ENCODE measurements at regions not wholly inside any gene's neighbourhood (a gene's known extent, or its start where the extent isn't known, plus 50 kb on each side); places are given as distances from the start of the nearest gene placed in this dataset.
A peak's percentile ranks its signal among the peaks of the same experiment; 100 is the strongest.
"Not testable (repeated sequence)": the region's sequence is repeated elsewhere in the genome, so short reads cannot be mapped to it uniquely, and the experiment has no call there.

DNA sequence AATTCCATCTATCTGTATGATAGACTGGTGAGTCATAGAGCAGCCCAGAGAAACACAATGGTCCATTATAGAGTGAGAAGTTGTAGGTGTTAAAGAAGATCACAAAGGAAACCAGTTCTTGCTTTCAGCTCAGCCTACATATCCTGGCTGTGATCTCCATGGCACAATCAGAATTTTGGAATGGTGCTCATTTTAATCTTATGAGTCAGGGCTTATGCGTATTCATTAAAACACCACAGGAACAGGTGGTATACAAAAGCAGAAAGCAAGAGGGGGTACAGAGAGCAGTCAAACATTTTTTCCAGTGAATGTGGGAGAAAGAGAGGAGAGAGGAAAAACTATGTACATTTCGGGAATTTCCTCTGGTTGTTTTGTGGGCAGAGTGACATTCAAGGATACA lies 126.9 kb downstream of the MFAP3L start:
- intact Hi-C loops (cut with DNase I) = no loop called here

DNA sequence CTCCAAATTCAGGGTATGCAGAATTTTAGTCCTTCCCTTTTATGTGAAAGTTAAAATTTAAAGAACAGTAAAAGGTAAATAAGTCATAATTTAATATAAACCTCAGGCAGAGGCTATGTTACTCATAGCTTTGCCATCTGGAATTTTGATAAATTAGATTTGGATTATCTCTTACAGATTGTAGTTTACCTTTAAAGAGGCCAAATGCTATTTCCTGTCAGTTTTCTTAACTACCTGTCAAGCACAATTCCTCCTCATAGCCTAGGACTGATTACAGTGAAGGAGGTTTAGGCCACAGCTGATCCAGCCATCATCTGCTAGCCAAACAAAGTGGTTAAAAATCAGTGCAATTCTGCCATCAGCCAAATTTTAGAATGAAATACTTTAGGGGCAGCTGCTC lies 128.1 kb downstream of the MFAP3L start:
- intact Hi-C loops (cut with DNase I) = no loop called here

More for the DNA sequence above, 126.9 kb downstream of the MFAP3L start:
- DNase-seq = no peak

DNA sequence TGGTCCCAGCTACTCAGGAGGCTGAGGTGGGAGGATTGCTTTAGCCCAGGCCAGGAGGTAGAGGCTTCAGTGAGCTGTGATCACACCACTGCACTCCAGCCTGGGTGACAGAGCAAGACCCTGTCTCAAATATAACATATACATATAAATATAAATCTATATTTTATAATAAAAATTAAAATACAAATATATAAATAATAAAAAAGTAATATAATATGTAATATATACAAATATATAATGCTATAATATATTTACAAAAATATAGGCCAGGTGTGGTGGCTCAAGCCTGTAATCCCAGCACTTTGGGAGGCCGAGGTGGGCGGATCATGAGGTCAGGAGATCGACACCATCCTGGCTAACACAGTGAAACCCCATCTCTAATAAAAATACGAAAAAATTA lies 131.4 kb downstream of the MFAP3L start:
- DNase-seq; intact Hi-C loops (cut with DNase I): not testable (repeated sequence)

More for the DNA sequence above, 128.1 kb downstream of the MFAP3L start:
- DNase-seq = no peak

DNA sequence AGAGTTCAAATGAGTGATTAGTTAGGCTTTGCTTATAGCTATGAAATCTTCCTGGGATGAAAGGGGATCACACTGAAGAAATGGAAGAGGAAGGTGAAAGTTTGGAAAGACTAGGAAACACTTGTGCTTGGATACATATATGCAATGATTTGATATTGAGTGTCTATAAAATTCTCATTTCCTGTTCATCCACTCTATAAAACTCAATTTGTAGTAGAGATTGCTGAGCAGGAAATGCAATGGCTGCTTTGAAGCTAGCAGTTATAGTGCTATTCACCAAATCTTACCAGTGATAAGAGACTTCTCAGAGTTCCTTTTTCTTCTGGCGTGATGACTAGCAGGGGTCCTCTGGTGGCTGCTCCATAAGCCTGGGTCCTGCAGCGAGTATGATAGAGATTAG lies 128.1 kb upstream of the HPF1 start:
- DNase-seq = no peak
- intact Hi-C loops (cut with DNase I) = no loop called here

DNA sequence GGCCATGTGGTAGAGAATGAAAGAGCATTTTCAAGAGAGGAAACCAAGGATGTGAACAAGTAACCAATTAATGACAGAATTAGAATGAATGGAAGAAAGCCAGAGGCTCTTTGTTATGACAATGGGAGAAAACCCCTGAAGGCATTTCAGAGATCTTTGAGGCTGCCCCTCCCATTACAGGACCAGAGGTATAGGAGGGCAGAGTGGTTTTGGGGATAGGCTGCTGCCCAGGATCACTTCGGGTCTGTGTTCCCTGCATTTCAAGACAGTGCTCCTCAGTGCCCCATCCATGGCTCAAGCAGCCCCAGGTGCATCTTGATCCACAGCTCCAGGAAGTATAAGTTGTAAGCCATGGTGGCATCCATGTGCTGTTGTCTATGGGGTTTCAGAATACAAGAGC lies 124.0 kb upstream of the HPF1 start:
- DNase-seq = no peak
- intact Hi-C loops (cut with DNase I) = no loop called here

DNA sequence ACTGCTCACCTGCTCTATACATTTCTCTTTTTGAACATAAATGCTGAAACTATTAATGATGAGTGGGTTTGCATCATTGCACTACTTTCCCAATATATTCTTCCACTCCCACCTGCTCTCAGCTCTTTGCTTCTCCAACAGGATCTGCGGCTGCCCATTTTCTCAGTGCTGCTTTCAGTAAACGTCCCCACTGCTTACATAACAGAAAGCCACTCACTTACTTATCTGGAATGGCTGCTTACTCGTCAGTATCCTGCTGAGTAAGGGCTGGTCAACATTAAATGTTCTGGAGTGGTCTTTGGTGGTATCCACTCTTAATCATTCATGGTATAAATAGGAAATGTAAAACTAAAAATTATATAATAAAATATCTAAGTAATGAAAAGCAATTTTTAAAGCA lies 112.8 kb upstream of the HPF1 start:
- DNase-seq = no peak
- intact Hi-C loops (cut with DNase I) = no loop called here

DNA sequence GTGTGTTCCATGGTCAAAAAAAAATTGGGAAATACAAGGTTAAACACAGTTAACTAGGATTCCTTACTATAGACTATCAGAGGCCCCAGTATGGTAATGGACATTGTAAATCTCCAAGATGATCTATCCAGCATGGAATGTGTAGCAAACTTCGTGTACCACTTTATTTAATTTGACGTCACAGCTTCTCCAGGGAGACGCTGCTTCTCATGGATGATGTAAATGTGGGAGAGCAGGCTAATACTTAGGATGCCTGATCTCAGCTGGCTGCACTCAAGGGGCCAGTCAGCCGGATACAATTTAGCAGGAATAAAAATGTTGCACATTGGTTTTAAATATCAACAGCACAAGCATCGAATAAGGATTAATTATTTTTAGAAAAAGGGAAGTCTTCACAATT lies 111.7 kb upstream of the HPF1 start:
- intact Hi-C loops (cut with DNase I) = no loop called here

DNA sequence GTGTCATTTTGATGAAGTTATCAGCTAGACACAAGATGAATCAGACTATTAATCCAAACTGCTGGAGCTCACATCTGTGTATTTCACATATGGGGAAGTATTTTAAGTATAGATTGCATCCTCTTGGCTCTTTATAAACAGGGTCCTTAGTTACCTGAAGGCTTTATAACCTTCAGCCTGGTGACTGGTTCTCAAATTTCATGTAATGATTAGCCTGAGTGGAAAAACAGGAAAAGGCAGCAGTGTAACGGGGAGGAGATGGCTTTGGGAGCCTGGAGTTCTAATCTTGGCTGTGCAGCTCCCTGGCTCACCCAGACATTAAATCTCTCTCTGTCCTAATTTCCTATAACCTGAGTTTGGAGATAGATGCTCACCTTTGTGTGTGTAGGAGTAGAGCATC lies 103.8 kb upstream of the HPF1 start:
- intact Hi-C loops (cut with DNase I) = no loop called here

More for the DNA sequence above, 111.7 kb upstream of the HPF1 start:
- DNase-seq = no peak

DNA sequence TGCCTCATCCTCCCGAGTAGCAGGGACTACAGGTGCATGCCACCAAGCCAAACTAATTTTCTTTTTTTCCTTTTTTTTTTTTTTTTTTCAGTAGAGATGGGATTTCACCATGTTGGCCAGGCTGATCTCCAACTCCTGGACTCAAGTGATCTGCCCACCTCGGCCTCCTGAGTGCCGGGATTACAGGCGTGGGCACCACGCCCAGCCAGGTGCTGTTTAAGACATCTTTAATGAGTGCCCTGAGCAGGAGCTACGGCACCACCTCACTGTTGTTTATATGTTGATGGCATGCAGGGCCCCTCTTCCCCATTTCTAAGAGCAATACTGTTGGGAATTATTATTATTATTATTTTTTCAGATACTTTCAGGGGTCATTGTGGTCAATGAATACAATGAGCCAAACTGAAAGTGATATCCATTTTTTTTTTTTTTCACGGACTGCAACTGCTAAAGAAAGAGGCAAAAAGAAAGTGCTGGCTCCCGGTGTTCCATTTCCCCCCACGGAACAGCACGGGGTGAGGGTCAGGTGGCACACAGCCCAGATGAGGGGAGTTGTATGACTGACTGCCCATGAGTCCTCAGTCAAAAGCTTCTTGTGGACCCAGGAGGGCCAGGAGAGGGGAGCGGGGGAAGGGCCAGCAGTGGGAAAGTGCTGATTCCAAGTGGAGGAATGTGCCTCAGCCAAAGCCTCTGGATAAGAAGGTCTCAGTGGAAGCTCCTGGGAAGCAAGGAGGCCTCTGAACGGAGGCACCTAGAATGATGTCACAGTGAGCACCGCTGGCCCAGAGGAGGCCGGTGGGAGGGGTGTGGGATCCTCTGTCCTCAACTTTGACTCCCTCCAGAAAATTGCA lies 101.8 kb upstream of the HPF1 start:
- intact Hi-C loops (cut with DNase I) = no loop called here

More for the DNA sequence above, 103.8 kb upstream of the HPF1 start:
- no peak for DNase-seq

DNA sequence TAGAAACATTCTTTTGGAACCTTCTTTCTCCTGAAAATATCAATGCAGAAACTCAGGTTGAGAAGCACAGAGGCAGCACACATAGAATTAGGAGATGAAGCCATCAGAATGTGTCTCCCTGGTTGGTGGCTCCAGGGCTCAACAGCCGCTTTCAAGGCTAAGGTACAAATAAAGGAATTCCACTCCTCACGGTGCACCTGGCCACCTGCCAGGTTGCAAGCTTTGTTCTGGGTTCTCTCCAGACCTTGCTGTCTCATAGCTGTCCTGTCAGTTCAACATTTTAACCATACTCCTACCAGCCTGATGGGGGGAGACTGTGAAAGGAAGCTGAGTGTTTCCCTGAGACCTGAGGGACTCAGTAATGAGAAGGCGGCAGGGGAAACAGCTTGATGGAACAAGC lies 96.3 kb upstream of the HPF1 start:
- no peak for DNase-seq
- intact Hi-C loops (cut with DNase I) = no loop called here

More for the DNA sequence above, 101.8 kb upstream of the HPF1 start:
- no peak for DNase-seq

DNA sequence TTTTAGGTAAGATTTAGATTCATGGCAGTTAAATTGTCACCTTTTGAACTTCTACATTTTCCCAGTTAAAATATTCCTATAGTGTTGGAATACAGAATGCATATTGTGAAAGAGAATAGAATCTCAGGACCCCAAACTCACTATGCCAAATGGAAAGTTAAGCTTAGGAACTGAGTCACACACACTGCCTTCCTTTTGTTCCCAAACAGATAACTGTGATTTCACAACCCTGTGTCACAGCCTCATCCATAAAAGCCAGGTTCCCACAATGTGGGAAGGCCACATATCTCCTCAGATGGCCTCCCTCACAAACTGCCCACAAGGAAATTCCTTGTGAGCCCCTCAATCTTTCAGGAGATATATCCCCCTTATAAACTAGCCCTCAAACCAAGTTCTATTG lies 94.7 kb upstream of the HPF1 start:
- intact Hi-C loops (cut with DNase I) = no loop called here

DNA sequence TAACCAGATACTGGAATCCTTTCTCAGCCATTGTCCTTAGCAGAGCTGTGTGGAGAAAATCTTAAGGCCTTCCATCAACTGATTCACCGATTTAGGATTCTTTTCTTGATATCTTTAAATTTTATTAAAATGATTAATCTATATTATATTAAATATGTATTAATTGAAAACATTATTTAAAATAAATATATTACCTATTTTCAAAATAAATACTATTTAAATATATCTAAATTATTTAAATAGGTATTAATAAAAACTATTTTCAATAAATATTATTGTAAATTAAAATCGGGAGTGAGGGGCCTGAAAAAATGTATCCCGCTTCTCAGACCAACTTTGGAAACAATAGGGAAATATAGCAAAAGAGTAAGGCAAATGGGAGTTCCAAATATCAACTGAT lies 94.0 kb upstream of the HPF1 start:
- intact Hi-C loops (cut with DNase I) = no loop called here
- no peak for DNase-seq

More for the DNA sequence above, 94.7 kb upstream of the HPF1 start:
- no peak for DNase-seq

DNA sequence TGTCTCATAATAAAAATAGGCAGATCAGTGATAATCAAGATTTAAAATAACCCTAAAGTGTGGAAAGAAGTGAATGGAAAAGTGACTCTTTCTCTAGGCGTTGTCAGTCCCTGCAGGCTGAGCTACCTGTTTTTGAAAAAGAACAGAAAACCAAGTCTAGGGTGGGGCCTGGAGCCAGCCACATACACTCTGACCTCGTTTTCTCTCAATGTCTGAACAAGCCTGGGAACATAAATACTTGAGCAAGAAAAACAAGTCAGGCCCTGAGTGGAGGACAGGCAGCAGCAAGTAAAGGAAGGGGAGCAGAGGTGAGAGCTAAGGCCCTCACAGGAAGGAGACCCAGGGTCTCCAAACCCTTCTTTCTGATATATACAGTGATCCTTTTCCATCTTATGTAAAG lies 91.7 kb upstream of the HPF1 start:
- no peak for DNase-seq
- intact Hi-C loops (cut with DNase I) = no loop called here

DNA sequence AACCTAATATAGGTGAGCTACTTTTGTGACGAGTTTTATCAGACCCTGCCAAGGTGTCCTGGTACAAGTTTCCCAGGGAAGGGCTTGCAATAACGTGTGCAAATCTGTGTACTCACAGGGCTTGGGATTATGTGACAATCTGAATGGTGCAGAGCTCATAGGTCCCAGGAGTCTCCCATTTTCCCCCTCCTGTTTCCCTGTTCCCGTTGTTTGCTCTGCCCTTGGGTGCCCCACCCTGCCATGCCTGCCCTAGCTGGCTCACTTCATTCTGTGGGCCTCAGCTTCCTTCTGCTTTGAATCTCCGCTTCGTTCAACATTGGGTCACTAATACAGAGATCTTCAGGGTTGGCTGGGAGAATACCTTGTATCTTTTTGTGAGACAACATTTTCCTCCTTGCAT lies 90.3 kb upstream of the HPF1 start:
- no peak for DNase-seq
- intact Hi-C loops (cut with DNase I) = no loop called here

DNA sequence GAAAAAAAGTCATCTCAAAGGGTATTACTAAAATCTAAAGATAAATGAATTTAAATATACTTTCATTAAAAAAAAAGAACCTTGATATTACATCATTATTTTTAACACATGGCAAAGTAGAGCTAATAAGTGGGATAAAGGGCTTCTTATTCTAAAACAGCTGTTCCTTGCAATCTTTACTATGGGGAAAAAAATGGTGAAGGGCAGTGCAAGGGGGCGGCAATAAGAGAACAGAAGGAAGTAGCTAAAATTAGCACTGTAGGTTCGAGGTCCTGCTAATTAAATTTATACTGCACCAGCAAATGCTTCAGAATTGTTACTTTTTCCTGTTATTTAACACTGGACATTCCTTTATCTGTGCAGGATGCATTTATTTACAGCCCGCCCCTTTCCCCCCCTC lies 89.4 kb upstream of the HPF1 start:
- intact Hi-C loops (cut with DNase I) = no loop called here
- DNase-seq = no peak

DNA sequence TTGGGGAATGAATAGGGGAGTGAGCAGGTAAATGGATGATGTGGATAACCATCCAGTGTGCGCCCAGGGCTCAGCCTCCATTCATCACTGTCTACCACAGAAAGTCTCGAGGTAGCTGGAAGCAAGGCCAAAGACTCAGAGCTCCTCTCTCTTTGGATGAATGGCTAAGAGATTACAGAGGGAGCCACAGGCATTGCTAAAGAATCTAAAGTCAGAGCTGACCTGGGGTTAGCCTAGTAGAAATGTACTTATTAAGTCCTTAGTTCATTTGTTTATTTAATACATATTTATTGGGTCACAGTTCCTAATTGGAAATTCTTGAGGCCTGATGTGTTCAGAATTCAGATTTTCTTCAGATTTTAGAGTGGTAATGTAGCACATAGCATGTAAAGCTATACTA lies 88.7 kb upstream of the HPF1 start:
- DNase-seq = no peak

DNA sequence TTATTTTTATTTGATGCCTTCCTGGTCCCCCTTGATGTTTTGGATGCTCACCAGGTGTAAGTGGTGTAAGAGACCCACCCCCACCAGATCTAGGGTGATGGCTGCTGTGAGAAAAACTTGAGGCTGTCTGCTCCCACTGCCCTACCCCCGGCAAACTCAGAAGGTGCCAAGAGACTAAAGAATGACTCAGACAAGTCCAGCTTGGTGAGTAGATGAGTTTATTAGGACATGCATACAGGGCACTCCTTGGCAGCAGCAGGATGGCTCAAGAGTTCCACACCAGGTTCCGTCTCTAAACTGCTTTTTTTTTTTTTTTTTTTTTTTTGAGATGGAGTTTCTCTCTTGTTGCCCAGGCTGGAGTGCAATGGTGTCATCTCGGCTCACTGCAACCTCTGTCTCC lies 84.0 kb upstream of the HPF1 start:
- DNase-seq = no peak
- intact Hi-C loops (cut with DNase I) = no loop called here

More for the DNA sequence above, 88.7 kb upstream of the HPF1 start:
- intact Hi-C loops (cut with DNase I) = no loop called here

DNA sequence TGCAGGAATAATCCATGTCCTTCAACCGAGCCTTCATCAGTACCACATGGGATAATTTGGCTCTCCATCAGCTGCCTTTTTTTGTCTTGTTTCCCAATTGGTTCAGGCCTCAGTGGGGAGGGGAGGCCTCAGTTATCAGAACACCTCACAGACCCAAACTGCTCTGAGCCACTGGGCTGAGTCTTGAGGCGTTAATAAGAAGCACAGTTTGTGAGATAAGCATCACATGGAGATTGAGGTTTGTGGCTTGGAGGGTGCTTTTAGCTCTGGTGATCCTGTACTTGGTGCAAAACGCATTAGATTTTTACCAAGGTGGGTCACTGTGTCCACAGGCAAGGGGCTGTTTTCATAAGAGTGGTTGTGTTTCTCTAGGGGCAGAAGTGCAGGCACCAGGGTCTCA lies 82.8 kb upstream of the HPF1 start:
- no peak for DNase-seq
- intact Hi-C loops (cut with DNase I) = no loop called here

DNA sequence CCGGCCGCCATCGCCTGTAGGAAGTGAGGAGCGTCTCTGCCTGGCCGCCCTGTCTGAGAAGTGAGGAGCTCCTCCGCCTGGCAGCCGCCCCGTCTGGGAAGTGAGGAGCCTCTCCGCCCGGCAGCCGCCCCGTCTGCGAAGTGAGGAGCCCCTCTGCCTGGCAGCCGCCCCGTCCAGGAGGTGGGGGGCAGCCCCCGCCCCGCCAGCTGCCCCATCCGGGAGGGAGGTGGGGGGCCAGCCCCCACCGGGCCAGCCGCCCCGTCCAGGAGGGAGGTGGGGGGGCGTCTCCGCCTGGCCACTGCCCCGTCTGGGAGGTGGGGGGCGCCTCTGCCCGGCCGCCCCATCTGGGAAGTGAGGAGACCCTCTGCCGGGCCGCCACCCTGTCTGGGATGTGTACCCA lies 70.6 kb upstream of the HPF1 start:
- DNase-seq = peak in 1 of 10 donors; percentile 72
- intact Hi-C loops (cut with DNase I) = not testable (repeated sequence)

DNA sequence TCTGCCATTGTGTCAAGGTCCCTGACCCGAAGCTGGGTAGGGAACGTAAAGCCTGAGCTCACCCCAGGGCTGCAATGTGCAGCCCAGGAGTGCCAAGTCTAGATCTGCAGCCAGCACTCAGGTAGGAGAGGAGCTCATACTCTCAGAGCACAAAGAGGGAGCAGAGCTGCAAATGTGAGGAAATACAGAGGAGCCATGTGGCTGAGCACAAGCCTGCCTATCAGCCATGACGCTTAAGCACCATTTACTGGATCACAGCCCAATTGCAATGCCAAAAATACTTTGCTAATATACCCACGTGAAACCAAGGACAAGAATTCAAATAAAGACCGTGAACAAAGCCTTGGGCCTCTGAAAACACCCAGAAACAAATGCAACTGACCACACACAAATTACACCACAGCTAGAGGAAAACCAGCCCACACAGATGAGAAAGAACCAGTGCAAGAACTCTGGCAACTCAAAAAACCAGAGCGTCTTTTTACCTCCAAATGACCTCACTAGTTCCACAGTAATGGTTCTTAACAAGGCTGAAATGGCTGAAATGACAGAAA lies 69.0 kb upstream of the HPF1 start:
- DNase-seq = no peak
- intact Hi-C loops (cut with DNase I) = no loop called here

DNA sequence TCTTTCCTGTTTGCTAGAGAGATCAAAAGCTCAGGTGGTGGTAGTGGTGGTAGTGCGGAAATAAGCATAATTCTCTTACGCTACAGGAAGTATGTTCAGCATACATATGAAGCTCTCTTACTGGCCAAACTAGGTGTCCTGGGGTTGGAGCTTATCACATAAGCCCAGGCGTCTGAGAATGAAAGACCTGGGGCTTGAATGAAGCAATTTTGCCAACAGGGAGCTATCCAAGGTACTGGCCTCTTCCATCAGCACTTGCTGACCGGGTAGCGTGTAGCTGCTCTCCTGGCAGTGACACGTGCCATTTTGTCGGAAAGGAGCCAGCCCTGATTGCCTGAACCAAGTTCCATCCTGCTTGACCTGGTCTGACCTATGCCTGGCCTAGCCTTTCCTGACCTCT lies 65.9 kb upstream of the HPF1 start:
- DNase-seq = no peak
- intact Hi-C loops (cut with DNase I) = no loop called here

DNA sequence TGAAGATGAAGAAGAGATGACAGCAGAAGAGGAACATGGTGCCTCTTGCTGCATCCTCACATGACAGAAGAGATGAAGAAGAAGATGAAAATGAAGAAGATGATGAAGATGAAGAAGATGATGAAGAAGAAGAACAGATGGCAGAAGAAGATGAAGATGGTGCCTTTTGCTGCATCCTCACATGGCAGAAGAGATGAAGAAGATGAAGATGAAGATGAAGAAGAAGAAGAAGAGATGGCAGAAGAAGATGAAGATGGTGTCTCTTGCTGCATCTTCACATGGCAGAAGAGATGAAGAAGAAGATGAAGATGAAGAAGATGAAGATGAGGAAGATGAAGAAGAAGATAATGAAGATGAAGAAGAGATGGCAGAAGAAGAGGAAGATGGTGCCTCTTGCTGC lies 63.7 kb upstream of the HPF1 start:
- intact Hi-C loops (cut with DNase I) = no loop called here

More for the DNA sequence above, 63.7 kb upstream of the HPF1 start:
- no peak for DNase-seq

All from posterior cingulate gyrus (tissue), 11 donors.